Adrenal gland (tissue), 9 donors: ENCODE measurements at regions not wholly inside any gene's neighbourhood (a gene's known extent, or its start where the extent isn't known, plus 50 kb on each side); places are given as distances from the start of the nearest gene placed in this dataset.
"Not testable (repeated sequence)": the region's sequence is repeated elsewhere in the genome, so short reads cannot be mapped to it uniquely, and the experiment has no call there.

Source experiments
- DNase-seq, 7 donors: peaks; one replicate each; pipeline ENCODE4 v3.0.0-alpha.2; 2019 to 2020
- H3K27ac ChIP-seq, 5 donors: fragments of 200-600 bp; sonication (generic) in 4 of 5; 1 replicate in 3 of 5; 2 replicates in 2 of 5; pipeline versions ENCODE4 v1.5.1 to v1.8.0; 2016 to 2020; ENCODE audit warnings: mild to moderate bottlenecking in 1 of 5
- H3K27me3 ChIP-seq: fragments of 200-600 bp; 2 replicates; pipeline ENCODE4 v1.8.0; 2021
- H3K36me3 ChIP-seq, 2 donors: fragments of 200-600 bp; replicated peaks in 1 of 2; 1 replicate in 1 of 2; 2 replicates in 1 of 2; pipeline versions ENCODE4 v1.5.1 to v1.8.0; 2018 to 2022
- H3K4me1 ChIP-seq, 2 donors: fragments of 200-600 bp; replicated peaks in 1 of 2; 1 replicate in 1 of 2; 2 replicates in 1 of 2; pipeline versions ENCODE4 v1.5.1 to v1.8.0; 2018 to 2021
- H3K4me3 ChIP-seq, 4 donors: fragments of 200-600 bp; sonication (generic) in 3 of 4; one replicate each; pipeline ENCODE4 v1.5.1; 2016 to 2018
- H3K9me3 ChIP-seq, 3 donors: fragments of 200-600 bp; sonication (generic) in 1 of 3; replicated peaks in 1 of 3; 1 replicate in 2 of 3; 2 replicates in 1 of 3; pipeline versions ENCODE4 v1.5.1 to v1.8.0; 2016 to 2021
- CTCF ChIP-seq, 6 experiments: fragments of 450-650 bp in 4 of 6; fragments of 200-600 bp in 2 of 6; sonication (generic) in 1 of 6; IDR thresholded peaks; 1 replicate in 5 of 6; 2 replicates in 1 of 6; pipeline versions ENCODE4 v1.5.1 to v1.8.0; 2016 to 2021; ENCODE audit warnings: antibody characterized with exemption in 6 of 6, mild to moderate bottlenecking in 2 of 6, moderate library complexity in 1 of 6
- POLR2A ChIP-seq, 2 donors: fragments of 450-650 bp; IDR thresholded peaks; one replicate each; pipeline ENCODE4 v1.6.1; 2017; ENCODE audit warnings: antibody characterized with exemption in 2 of 2, mild to moderate bottlenecking in 2 of 2, moderate library complexity in 1 of 2
- WGBS, 4 donors: extraction: QIAGEN DNeasy Blood & Tissue Kit in 2 of 4; methylation state at CpG; one replicate each; pipeline versions ENCODE4 v1.1.5 to v1.1.7; 2013 to 2017; 5-methylcytosine and 5-hydroxymethylcytosine counted together
- intact Hi-C, 2 donors: fragments of 100-400 bp; cut with DNase I; formaldehyde crosslinking; loops; one replicate each; pipeline versions ENCODE4 v1.14.1 to v1.15.0; 2022 to 2023
- donor health status: healthy with polysubstance abuse.
- donor health status: Bipolar disorder and iron deficiency.
- donor health status: DM: yes; HTN: yes; CAD: no.
- donor health status: DM: no; HTN: no; CAD: no.
- donor health status: DM: no; HTN: no; CAD: no.

DNA sequence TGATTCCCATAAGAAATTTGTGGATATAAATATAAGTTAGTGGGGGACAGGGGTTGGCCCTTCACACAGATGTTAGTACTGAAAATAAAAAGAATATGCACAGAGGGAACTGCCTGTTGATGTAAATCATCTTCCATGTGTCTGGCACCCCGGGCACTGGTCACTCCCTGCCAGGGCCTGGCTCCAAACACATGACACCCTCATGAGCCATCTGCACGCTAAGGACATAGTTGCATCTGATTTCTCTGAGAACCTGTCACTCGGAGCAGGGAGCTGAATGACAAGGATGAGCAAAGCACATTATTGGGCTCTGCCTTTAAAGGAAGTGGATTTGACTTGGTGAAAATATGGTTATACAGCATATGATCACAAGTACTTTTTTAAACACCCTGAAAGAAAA, 66.2 kb upstream of the TSC22D2 start:
- WGBS, 4 donors, result 76 to 83% (median 77%) methylated on average over 3 of the region's 3 CpGs
- Histone ChIP-seq H3K27me3 (no peaks in the 10 kb centered on the region), H3K36me3 (no peaks in the 10 kb centered on the region), H3K4me3 (no peak overlapping the region), H3K27ac (no peak overlapping the region), H3K4me1 (no peaks in the 10 kb centered on the region), H3K9me3 (no peaks in the 10 kb centered on the region)
- TF ChIP-seq POLR2A (IDR thresholded peaks at IDR 0.05) (no peak), CTCF (IDR thresholded peaks at IDR 0.05) (no peak)
- no peak for DNase-seq
- intact Hi-C loops, result no loop called here

DNA sequence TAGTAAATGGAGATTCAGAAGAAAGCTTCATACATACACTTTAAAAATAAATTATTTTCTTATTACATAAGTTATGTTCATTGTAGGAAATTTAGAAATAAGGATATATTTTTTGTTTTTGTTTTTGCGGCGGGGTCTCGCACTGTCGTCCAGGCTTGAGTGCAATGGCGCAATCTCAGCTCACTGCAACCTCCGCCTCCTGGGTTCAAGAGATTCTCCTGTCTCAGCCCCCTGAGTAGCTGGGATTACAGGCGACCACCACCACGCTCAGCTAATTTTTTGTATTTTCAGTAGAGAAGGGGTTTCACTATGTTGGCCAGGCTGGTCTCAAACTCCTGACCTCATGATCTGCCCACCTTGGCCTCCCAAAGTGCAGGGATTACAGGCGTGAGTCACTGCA, 71.7 kb upstream of the TSC22D2 start:
- H3K27ac ChIP-seq, H3K4me1 ChIP-seq, H3K9me3 ChIP-seq, H3K4me3 ChIP-seq, H3K27me3 ChIP-seq, H3K36me3 ChIP-seq, intact Hi-C loops, DNase-seq: not testable (repeated sequence)
- 90 to 92% (median 91%) methylated on average over 9 of the region's 9 CpGs for WGBS, 4 donors

DNA sequence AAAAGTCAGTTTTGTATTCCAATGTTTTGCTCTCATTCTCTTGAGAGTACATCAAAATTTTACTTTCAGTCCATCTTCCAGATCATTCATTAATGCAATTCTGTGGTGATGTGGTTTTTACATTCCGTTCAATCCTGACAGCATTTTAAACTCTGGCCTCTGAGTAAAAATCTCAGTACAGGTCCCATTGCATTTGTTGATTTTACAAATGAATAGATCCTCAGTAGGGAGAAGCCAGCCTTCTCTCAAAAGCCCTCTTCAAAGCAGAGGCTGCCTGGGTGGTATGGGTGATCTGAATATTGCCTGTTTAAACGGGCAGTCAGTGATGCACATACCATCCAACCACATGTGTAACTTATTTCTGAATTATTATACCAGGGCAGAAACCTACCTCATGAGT, 72.5 kb upstream of the TSC22D2 start:
- intact Hi-C loops, result no loop called here
- Histone ChIP-seq H3K36me3 (no peaks in the 10 kb centered on the region), H3K4me3 (no peak overlapping the region), H3K27me3 (no peaks in the 10 kb centered on the region), H3K9me3 (no peaks in the 10 kb centered on the region), H3K27ac (no peak overlapping the region), H3K4me1 (no peaks in the 10 kb centered on the region)
- TF ChIP-seq POLR2A (IDR thresholded peaks at IDR 0.05), result no peak
- no peak for TF ChIP-seq CTCF (IDR thresholded peaks at IDR 0.05)
- DNase-seq, result no peak
- WGBS, 4 donors, result 65 to 85% (median 72%) methylated on average over 2 of the region's 2 CpGs

DNA sequence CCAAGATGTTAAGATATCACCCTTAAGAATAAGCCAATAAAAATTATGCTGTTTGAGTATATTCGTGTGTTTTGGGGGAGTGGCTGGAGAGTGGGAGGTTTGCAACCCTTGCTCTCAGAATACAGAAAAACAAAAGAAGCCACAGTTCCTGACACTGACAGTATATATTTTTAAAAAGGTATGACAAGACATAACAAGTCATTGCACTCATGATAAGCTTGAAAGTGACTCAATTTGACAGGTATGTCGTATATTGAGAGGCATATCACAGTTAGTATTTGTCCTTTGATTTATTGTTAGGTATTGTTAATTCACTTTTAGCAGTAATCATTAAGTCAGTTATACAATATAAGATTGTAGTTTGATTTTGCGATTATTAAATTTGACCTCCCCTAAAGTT, 73.1 kb upstream of the TSC22D2 start:
- Histone ChIP-seq H3K4me3 (no peak overlapping the region), H3K4me1 (no peaks in the 10 kb centered on the region), H3K27ac (no peak overlapping the region), H3K36me3 (no peaks in the 10 kb centered on the region), H3K9me3 (no peaks in the 10 kb centered on the region), H3K27me3 (no peaks in the 10 kb centered on the region)
- TF ChIP-seq POLR2A (IDR thresholded peaks at IDR 0.05) (no peak), CTCF (IDR thresholded peaks at IDR 0.05) (no peak)
- intact Hi-C loops, result no loop called here
- DNase-seq, result no peak
- WGBS, 4 donors, result 74 to 88% (median 87%) methylated on average over 3 of the region's 3 CpGs

GRCh38 chr3:150333477-150333876, 74.6 kb upstream of the TSC22D2 start:
- WGBS, 4 donors, result 90 to 100% (median 96%) methylated on average over 1 of the region's 1 CpG
- Histone ChIP-seq H3K36me3 (no peaks in the 10 kb centered on the region), H3K27me3 (no peaks in the 10 kb centered on the region), H3K9me3 (no peaks in the 10 kb centered on the region), H3K27ac (no peak overlapping the region), H3K4me1 (no peaks in the 10 kb centered on the region), H3K4me3 (no peak overlapping the region)
- intact Hi-C loops, result no loop called here
- no peak for TF ChIP-seq POLR2A (IDR thresholded peaks at IDR 0.05)
- TF ChIP-seq CTCF (IDR thresholded peaks at IDR 0.05), result no peak
- DNase-seq, result no peak
